WTC11 (cell line): ENCODE measurements at regions not wholly inside any gene's neighbourhood (a gene's known extent, or its start where the extent isn't known, plus 50 kb on each side); places are given as distances from the start of the nearest gene placed in this dataset.

ENCODE experiments used
- ATAC-seq: fragments of 200-7000 bp; cut with Tn5 transposase; 2 replicates; pipeline ENCODE4 v1.10.0; 2021; ENCODE audit warnings: mild to moderate bottlenecking, moderate library complexity
- CTCF ChIA-PET: fragments of 300-600 bp; sonication (Branson Sonifier 250); formaldehyde crosslinking; loops from one replicate; lab custom pipeline; 2021; ENCODE audit warnings: antibody characterized with exemption; lab: Charles Lee
- POLR2A ChIA-PET: fragments of 350-600 bp; sonication (Branson Sonifier 250); formaldehyde crosslinking; loops from one replicate; lab custom pipeline; 2021; ENCODE audit warnings: antibody characterized with exemption; lab: Charles Lee
- DNase-seq: peaks from one replicate; pipeline ENCODE4 v3.0.0; 2021; ENCODE audit warnings: low spot score
- H3K27ac Mint-ChIP-seq: 2 replicates; pipeline ENCODE4 v1.8.0; 2021; ENCODE audit warnings: mixed read lengths
- H3K27me3 Mint-ChIP-seq: 2 replicates; pipeline ENCODE4 v1.8.0; 2021; ENCODE audit warnings: low read depth, mild to moderate bottlenecking, moderate library complexity, mixed read lengths
- H3K36me3 Mint-ChIP-seq: 2 replicates; pipeline ENCODE4 v1.8.0; 2021; ENCODE audit warnings: mixed read lengths
- H3K4me1 Mint-ChIP-seq: 2 replicates; pipeline ENCODE4 v1.8.0; 2022; ENCODE audit warnings: mixed read lengths
- H3K4me3 Mint-ChIP-seq: 2 replicates; pipeline ENCODE4 v1.8.0; 2021; ENCODE audit warnings: mild to moderate bottlenecking, moderate library complexity, mixed read lengths
- H3K9me3 Mint-ChIP-seq: 2 replicates; pipeline ENCODE4 v1.8.0; 2021; ENCODE audit warnings: mixed read lengths
- ATF1 ChIP-seq: sonication (generic); formaldehyde crosslinking; IDR thresholded peaks from 2 replicates; pipeline ENCODE4 v1.8.1; 2023; ENCODE audit warnings: mild to moderate bottlenecking, moderate library complexity, missing genetic modification reagents
- CBFB ChIP-seq: sonication (generic); formaldehyde crosslinking; IDR thresholded peaks from 2 replicates; pipeline ENCODE4 v1.8.1; 2022; ENCODE audit warnings: mild to moderate bottlenecking, low read depth, missing genetic modification reagents
- CREB1 ChIP-seq: sonication (generic); formaldehyde crosslinking; IDR thresholded peaks from 2 replicates; pipeline ENCODE4 v1.8.0; 2023; ENCODE audit warnings: mild to moderate bottlenecking, missing genetic modification reagents
- ELF4 ChIP-seq: sonication (generic); formaldehyde crosslinking; IDR thresholded peaks from 2 replicates; pipeline ENCODE4 v1.8.1; 2022; ENCODE audit warnings: low read depth, mild to moderate bottlenecking, moderate library complexity, missing genetic modification reagents
- FOXP1 ChIP-seq: sonication (generic); formaldehyde crosslinking; IDR thresholded peaks from 2 replicates; pipeline ENCODE4 v1.8.0; 2022; ENCODE audit warnings: missing genetic modification reagents, mild to moderate bottlenecking, moderate library complexity, borderline replicate concordance
- GABPB1 ChIP-seq: sonication (generic); formaldehyde crosslinking; IDR thresholded peaks from 2 replicates; pipeline ENCODE4 v1.8.1; 2023; ENCODE audit warnings: mild to moderate bottlenecking, missing genetic modification reagents
- GRHL2 ChIP-seq: fragments of 250-450 bp; sonication (Bioruptor Pico); IDR thresholded peaks from 2 replicates; pipeline ENCODE4 v1.8.0; 2022; ENCODE audit warnings: mild to moderate bottlenecking, moderate library complexity; ENCODE audit not compliant: insufficient replicate concordance, severe bottlenecking
- GTF2I ChIP-seq: fragments of 250-450 bp; sonication (Bioruptor Pico); conservative IDR thresholded peaks from 2 replicates; pipeline ENCODE4 v1.4.0; 2021; ENCODE audit warnings: mild to moderate bottlenecking
- JUN ChIP-seq: sonication (generic); formaldehyde crosslinking; IDR thresholded peaks from 2 replicates; pipeline ENCODE4 v1.8.0; 2023; ENCODE audit warnings: mild to moderate bottlenecking, missing genetic modification reagents
- NR1H2 ChIP-seq: sonication (generic); formaldehyde crosslinking; IDR thresholded peaks from 2 replicates; pipeline ENCODE4 v1.9.0; 2021; ENCODE audit warnings: mild to moderate bottlenecking, moderate library complexity, missing genetic modification reagents
- SP1 ChIP-seq: sonication (generic); formaldehyde crosslinking; conservative IDR thresholded peaks from 2 replicates; pipeline ENCODE4 v1.8.1; 2022; ENCODE audit warnings: missing genetic modification reagents
- TCF7 ChIP-seq: sonication (generic); formaldehyde crosslinking; IDR thresholded peaks from 2 replicates; pipeline ENCODE4 v1.8.0; 2022; ENCODE audit warnings: mild to moderate bottlenecking, low read depth, missing genetic modification reagents, moderate library complexity
- ZBTB21 ChIP-seq: sonication (generic); formaldehyde crosslinking; IDR thresholded peaks from 2 replicates; pipeline ENCODE4 v1.8.1; 2023; ENCODE audit warnings: mild to moderate bottlenecking, missing genetic modification reagents, borderline replicate concordance
- ZNF263 ChIP-seq: sonication (generic); formaldehyde crosslinking; IDR thresholded peaks from 2 replicates; pipeline ENCODE4 v1.8.1; 2022; ENCODE audit warnings: low read depth, mild to moderate bottlenecking, moderate library complexity, missing genetic modification reagents
- ZNF416 ChIP-seq: fragments of 250-450 bp; sonication (Bioruptor Pico); IDR thresholded peaks from 2 replicates; pipeline ENCODE4 v1.9.0; 2021; ENCODE audit warnings: mild to moderate bottlenecking, inconsistent platforms
- TF ChIP-seq, protein P1 (sequence below): sonication (generic); formaldehyde crosslinking; IDR thresholded peaks from 2 replicates; pipeline ENCODE4 v1.8.0; 2022; ENCODE audit warnings: missing genetic modification reagents
- TF ChIP-seq, protein P2 (sequence below): sonication (generic); formaldehyde crosslinking; IDR thresholded peaks from 2 replicates; pipeline ENCODE4 v1.8.1; 2022; ENCODE audit warnings: low read depth, missing genetic modification reagents, borderline replicate concordance
- TF ChIP-seq, protein P3 (sequence below): fragments of 250-450 bp; sonication (Bioruptor Pico); IDR thresholded peaks from 2 replicates; pipeline ENCODE4 v1.9.0; 2021; ENCODE audit warnings: mild to moderate bottlenecking
- TF ChIP-seq, protein P4 (sequence below): fragments of 250-450 bp; sonication (Bioruptor Pico); IDR thresholded peaks from 2 replicates; pipeline ENCODE4 v1.9.0; 2021; ENCODE audit warnings: mild to moderate bottlenecking, borderline replicate concordance
- TF ChIP-seq, protein P5 (sequence below): sonication (generic); formaldehyde crosslinking; IDR thresholded peaks from 2 replicates; pipeline ENCODE4 v1.8.1; 2023; ENCODE audit warnings: mild to moderate bottlenecking, missing genetic modification reagents, moderate library complexity

DNA sequence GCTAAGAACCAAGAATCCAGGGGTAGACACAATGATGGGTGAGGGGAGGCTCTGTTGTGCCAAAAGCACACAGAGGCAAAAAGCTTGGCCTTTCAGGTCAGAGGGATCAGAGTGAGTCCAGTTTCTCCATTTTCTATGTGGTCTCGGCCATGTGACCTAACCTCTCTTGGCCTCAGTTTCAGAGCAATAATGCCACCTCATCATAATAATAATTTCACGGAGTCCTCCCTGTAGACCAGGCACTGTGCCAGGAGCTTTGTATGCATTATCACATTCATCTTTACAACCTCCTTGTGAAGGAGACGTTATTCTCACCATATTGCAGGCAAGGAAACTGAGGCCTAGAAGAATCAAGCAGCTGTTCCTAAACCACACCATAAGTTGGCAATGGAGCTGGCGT lies 120.2 kb downstream of the WT1 start:
- ChIA-PET CTCF (interaction anchor here (1.1 to 2.9 kb wide), 3 partner anchors 8 to 27 kb away, joined by 3 to 36 read pairs (median 3); no protein-coding TSS in a partner anchor), POLR2A (no interaction called here)
- H3K27ac Mint-ChIP-seq = no peak overlapping the region
- H3K36me3 Mint-ChIP-seq = no peaks in the 10 kb centered on the region
- H3K9me3 Mint-ChIP-seq = no peaks in the 10 kb centered on the region
- TF ChIP-seq, protein P1, sequence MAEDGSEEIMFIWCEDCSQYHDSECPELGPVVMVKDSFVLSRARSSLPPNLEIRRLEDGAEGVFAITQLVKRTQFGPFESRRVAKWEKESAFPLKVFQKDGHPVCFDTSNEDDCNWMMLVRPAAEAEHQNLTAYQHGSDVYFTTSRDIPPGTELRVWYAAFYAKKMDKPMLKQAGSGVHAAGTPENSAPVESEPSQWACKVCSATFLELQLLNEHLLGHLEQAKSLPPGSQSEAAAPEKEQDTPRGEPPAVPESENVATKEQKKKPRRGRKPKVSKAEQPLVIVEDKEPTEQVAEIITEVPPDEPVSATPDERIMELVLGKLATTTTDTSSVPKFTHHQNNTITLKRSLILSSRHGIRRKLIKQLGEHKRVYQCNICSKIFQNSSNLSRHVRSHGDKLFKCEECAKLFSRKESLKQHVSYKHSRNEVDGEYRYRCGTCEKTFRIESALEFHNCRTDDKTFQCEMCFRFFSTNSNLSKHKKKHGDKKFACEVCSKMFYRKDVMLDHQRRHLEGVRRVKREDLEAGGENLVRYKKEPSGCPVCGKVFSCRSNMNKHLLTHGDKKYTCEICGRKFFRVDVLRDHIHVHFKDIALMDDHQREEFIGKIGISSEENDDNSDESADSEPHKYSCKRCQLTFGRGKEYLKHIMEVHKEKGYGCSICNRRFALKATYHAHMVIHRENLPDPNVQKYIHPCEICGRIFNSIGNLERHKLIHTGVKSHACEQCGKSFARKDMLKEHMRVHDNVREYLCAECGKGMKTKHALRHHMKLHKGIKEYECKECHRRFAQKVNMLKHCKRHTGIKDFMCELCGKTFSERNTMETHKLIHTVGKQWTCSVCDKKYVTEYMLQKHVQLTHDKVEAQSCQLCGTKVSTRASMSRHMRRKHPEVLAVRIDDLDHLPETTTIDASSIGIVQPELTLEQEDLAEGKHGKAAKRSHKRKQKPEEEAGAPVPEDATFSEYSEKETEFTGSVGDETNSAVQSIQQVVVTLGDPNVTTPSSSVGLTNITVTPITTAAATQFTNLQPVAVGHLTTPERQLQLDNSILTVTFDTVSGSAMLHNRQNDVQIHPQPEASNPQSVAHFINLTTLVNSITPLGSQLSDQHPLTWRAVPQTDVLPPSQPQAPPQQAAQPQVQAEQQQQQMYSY (CRISPR knock-in tag) = no peak
- TF ChIP-seq ELF4 (CRISPR knock-in tag) (no peak), SP1 (CRISPR knock-in tag) (no peak), ZNF416 (CRISPR knock-in tag) (no peak), ATF1 (CRISPR knock-in tag) (no peak), GTF2I (CRISPR knock-in tag) (no peak), JUN (CRISPR knock-in tag) (no peak), GABPB1 (no peak), CBFB (CRISPR knock-in tag) (no peak), CREB1 (CRISPR knock-in tag) (no peak), TCF7 (CRISPR knock-in tag) (no peak)
- TF ChIP-seq, protein P2, sequence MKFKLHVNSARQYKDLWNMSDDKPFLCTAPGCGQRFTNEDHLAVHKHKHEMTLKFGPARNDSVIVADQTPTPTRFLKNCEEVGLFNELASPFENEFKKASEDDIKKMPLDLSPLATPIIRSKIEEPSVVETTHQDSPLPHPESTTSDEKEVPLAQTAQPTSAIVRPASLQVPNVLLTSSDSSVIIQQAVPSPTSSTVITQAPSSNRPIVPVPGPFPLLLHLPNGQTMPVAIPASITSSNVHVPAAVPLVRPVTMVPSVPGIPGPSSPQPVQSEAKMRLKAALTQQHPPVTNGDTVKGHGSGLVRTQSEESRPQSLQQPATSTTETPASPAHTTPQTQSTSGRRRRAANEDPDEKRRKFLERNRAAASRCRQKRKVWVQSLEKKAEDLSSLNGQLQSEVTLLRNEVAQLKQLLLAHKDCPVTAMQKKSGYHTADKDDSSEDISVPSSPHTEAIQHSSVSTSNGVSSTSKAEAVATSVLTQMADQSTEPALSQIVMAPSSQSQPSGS (CRISPR knock-in tag) = no peak
- TF ChIP-seq, protein P3, sequence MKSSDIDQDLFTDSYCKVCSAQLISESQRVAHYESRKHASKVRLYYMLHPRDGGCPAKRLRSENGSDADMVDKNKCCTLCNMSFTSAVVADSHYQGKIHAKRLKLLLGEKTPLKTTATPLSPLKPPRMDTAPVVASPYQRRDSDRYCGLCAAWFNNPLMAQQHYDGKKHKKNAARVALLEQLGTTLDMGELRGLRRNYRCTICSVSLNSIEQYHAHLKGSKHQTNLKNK (CRISPR knock-in tag) = no peak
- H3K27me3 Mint-ChIP-seq = peaks cover 6% of the 10 kb centered on the region
- peaks cover 20% of the 10 kb centered on the region for H3K4me1 Mint-ChIP-seq
- no peak overlapping the region for H3K4me3 Mint-ChIP-seq
- DNase-seq = no peak
- ATAC-seq = no peak

DNA sequence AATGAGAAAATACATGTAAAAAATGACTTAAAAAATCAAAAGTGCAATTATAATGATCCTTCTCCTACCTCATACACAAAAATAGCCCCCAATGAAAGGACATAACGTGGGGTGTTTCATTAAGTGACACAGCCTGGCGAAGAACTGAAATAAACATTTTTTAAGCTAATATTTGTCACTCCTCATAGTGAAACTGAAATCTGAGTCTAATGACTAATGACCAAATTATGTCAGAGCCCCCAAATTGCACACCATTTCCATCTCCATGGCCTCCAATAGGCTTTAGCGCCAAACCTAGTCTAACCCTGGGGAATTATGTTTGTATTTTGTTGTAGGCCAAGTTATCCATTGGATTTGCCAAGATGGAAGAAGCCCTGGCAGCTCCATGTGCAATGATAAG lies 119.1 kb downstream of the WT1 start:
- ATAC-seq = no peak
- peaks cover 20% of the 10 kb centered on the region for H3K4me1 Mint-ChIP-seq
- POLR2A ChIA-PET = no interaction called here
- H3K9me3 Mint-ChIP-seq = no peaks in the 10 kb centered on the region
- TF ChIP-seq ZBTB21 (CRISPR knock-in tag) = no peak
- TF ChIP-seq, protein P4, sequence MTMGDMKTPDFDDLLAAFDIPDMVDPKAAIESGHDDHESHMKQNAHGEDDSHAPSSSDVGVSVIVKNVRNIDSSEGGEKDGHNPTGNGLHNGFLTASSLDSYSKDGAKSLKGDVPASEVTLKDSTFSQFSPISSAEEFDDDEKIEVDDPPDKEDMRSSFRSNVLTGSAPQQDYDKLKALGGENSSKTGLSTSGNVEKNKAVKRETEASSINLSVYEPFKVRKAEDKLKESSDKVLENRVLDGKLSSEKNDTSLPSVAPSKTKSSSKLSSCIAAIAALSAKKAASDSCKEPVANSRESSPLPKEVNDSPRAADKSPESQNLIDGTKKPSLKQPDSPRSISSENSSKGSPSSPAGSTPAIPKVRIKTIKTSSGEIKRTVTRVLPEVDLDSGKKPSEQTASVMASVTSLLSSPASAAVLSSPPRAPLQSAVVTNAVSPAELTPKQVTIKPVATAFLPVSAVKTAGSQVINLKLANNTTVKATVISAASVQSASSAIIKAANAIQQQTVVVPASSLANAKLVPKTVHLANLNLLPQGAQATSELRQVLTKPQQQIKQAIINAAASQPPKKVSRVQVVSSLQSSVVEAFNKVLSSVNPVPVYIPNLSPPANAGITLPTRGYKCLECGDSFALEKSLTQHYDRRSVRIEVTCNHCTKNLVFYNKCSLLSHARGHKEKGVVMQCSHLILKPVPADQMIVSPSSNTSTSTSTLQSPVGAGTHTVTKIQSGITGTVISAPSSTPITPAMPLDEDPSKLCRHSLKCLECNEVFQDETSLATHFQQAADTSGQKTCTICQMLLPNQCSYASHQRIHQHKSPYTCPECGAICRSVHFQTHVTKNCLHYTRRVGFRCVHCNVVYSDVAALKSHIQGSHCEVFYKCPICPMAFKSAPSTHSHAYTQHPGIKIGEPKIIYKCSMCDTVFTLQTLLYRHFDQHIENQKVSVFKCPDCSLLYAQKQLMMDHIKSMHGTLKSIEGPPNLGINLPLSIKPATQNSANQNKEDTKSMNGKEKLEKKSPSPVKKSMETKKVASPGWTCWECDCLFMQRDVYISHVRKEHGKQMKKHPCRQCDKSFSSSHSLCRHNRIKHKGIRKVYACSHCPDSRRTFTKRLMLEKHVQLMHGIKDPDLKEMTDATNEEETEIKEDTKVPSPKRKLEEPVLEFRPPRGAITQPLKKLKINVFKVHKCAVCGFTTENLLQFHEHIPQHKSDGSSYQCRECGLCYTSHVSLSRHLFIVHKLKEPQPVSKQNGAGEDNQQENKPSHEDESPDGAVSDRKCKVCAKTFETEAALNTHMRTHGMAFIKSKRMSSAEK = no peak
- TF ChIP-seq, protein P5, sequence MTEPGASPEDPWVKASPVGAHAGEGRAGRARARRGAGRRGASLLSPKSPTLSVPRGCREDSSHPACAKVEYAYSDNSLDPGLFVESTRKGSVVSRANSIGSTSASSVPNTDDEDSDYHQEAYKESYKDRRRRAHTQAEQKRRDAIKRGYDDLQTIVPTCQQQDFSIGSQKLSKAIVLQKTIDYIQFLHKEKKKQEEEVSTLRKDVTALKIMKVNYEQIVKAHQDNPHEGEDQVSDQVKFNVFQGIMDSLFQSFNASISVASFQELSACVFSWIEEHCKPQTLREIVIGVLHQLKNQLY (CRISPR knock-in tag) = no peak
- TF ChIP-seq FOXP1 = no peak
- TF ChIP-seq CBFB (CRISPR knock-in tag) = no peak
- no peak for TF ChIP-seq ZNF263 (CRISPR knock-in tag)
- TF ChIP-seq NR1H2 (CRISPR knock-in tag) = no peak
- no peak for TF ChIP-seq GTF2I (CRISPR knock-in tag)
- no peak for TF ChIP-seq GRHL2 (CRISPR knock-in tag)
- TF ChIP-seq, all 79 proteins: peak for 0
- Mint-ChIP-seq H3K4me3 (no peak overlapping the region), H3K27ac (no peak overlapping the region), H3K27me3 (peaks cover 6% of the 10 kb centered on the region), H3K36me3 (no peaks in the 10 kb centered on the region)
- CTCF ChIA-PET = interaction anchor here (1.2 kb wide), 1 partner anchor 102 kb away, joined by 3 read pairs; no protein-coding TSS in a partner anchor
- DNase-seq = no peak
